Loucy (cell line): ENCODE measurements at regions not wholly inside any gene's neighbourhood (a gene's known extent, or its start where the extent isn't known, plus 50 kb on each side); places are given as distances from the start of the nearest gene placed in this dataset.
"Not testable (repeated sequence)": the region's sequence is repeated elsewhere in the genome, so short reads cannot be mapped to it uniquely, and the experiment has no call there.

Experiments used
- EZH2phosphoT487 ChIP-seq: fragments of 200-600 bp; IDR thresholded peaks from 2 replicates; pipeline ENCODE4 v1.6.1; 2018; ENCODE audit warnings: antibody characterized with exemption, mild to moderate bottlenecking, moderate library complexity, borderline replicate concordance
- TF ChIP-seq, protein P1 (sequence below): fragments of 200-600 bp; sonication (generic); conservative IDR thresholded peaks from 2 replicates; pipeline ENCODE4 v1.5.1; 2014; ENCODE audit warnings: mild to moderate bottlenecking, antibody characterized with exemption, low read length

- TF ChIP-seq, protein P1, sequence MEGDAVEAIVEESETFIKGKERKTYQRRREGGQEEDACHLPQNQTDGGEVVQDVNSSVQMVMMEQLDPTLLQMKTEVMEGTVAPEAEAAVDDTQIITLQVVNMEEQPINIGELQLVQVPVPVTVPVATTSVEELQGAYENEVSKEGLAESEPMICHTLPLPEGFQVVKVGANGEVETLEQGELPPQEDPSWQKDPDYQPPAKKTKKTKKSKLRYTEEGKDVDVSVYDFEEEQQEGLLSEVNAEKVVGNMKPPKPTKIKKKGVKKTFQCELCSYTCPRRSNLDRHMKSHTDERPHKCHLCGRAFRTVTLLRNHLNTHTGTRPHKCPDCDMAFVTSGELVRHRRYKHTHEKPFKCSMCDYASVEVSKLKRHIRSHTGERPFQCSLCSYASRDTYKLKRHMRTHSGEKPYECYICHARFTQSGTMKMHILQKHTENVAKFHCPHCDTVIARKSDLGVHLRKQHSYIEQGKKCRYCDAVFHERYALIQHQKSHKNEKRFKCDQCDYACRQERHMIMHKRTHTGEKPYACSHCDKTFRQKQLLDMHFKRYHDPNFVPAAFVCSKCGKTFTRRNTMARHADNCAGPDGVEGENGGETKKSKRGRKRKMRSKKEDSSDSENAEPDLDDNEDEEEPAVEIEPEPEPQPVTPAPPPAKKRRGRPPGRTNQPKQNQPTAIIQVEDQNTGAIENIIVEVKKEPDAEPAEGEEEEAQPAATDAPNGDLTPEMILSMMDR = not testable (repeated sequence)
- not testable (repeated sequence) for TF ChIP-seq EZH2phosphoT487
These were observed 242.7 kb upstream of the NBPF12 start for GRCh38 chr1:146695388-146695787.
